Tibial nerve (tissue), 4 donors: ENCODE measurements at regions not wholly inside any gene's neighbourhood (a gene's known extent, or its start where the extent isn't known, plus 50 kb on each side); places are given as distances from the start of the nearest gene placed in this dataset.

Experiments
- DNase-seq, 2 donors: peaks; one replicate each; pipeline ENCODE4 v3.0.0-alpha.2; 2019; ENCODE audit warnings: low spot score in 2 of 2
- H3K27ac ChIP-seq, 4 donors: fragments of 200-600 bp; sonication (generic) in 3 of 4; one replicate each; pipeline ENCODE4 v1.5.1; 2017 to 2019; ENCODE audit warnings: mild to moderate bottlenecking in 1 of 4
- H3K27me3 ChIP-seq, 2 donors: fragments of 200-600 bp; sonication (generic) in 1 of 2; one replicate each; pipeline versions ENCODE4 v1.5.1 to v1.6.0; 2017 to 2019
- H3K36me3 ChIP-seq, 3 donors: fragments of 200-600 bp; sonication (generic); one replicate each; pipeline ENCODE4 v1.5.1; 2018 to 2019
- H3K4me1 ChIP-seq, 4 donors: fragments of 200-600 bp; sonication (generic) in 3 of 4; one replicate each; pipeline ENCODE4 v1.5.1; 2017 to 2019
- H3K4me3 ChIP-seq, 4 donors: fragments of 200-600 bp; sonication (generic) in 3 of 4; one replicate each; pipeline ENCODE4 v1.5.1; 2017 to 2019; ENCODE audit warnings: mild to moderate bottlenecking in 1 of 4, moderate library complexity in 1 of 4
- H3K9me3 ChIP-seq, 4 donors: fragments of 200-600 bp; sonication (generic) in 3 of 4; one replicate each; pipeline ENCODE4 v1.5.1; 2017 to 2019
- EP300 ChIP-seq, 2 donors: sonication (generic); formaldehyde crosslinking; IDR thresholded peaks; one replicate each; pipeline ENCODE4 v1.6.1; 2017; ENCODE audit warnings: antibody characterized with exemption in 2 of 2, mild to moderate bottlenecking in 1 of 2
- POLR2A ChIP-seq, 2 donors: fragments of 450-650 bp; IDR thresholded peaks; one replicate each; pipeline ENCODE4 v1.6.1; 2017; ENCODE audit warnings: antibody characterized with exemption in 2 of 2, mild to moderate bottlenecking in 2 of 2, moderate library complexity in 2 of 2
- WGBS, 2 donors: methylation state at CpG; one replicate each; pipeline ENCODE4 v1.1.5; 2018; 5-methylcytosine and 5-hydroxymethylcytosine counted together
- TF ChIP-seq, protein P1 (sequence below), 5 experiments: fragments of 200-600 bp in 3 of 5; fragments of 450-650 bp in 2 of 5; sonication (generic) in 3 of 5; IDR thresholded peaks; one replicate each; pipeline ENCODE4 v1.5.1; 2016 to 2019; ENCODE audit warnings: antibody characterized with exemption in 5 of 5, mild to moderate bottlenecking in 3 of 5, moderate library complexity in 2 of 5

DNA sequence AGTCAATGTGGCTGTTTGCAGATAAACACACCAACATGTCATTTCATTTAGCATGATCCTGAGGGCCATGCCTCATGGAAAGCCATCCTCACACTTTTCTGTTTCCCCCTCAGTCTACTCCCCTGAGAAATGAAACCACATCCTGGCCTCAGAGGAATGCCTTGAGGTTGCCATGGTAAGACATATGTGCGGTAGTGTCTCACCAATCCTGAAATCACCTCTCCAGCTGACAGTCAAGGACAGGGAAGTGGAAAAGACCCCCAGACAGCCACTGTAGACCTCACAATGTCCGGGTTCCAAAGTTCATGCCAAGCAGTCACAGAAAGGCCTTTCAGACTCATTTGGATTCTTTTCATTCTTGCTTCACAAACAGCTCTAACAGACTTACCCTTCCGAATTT lies 175.2 kb upstream of the PKDCC start:
- H3K4me1 ChIP-seq = peaks cover 0 to 43% (median 6%) of the 10 kb centered on the region in 4 donors
- no peak overlapping the region for H3K4me3 ChIP-seq
- H3K9me3 ChIP-seq = no peaks in the 10 kb centered on the region
- no peaks in the 10 kb centered on the region for H3K36me3 ChIP-seq
- H3K27me3 ChIP-seq = no peaks in the 10 kb centered on the region
- H3K27ac ChIP-seq = no peak overlapping the region
- 37 to 40% methylated on average over 3 of the region's 3 CpGs for WGBS, 2 donors
- no peak for DNase-seq
- TF ChIP-seq, protein P1, sequence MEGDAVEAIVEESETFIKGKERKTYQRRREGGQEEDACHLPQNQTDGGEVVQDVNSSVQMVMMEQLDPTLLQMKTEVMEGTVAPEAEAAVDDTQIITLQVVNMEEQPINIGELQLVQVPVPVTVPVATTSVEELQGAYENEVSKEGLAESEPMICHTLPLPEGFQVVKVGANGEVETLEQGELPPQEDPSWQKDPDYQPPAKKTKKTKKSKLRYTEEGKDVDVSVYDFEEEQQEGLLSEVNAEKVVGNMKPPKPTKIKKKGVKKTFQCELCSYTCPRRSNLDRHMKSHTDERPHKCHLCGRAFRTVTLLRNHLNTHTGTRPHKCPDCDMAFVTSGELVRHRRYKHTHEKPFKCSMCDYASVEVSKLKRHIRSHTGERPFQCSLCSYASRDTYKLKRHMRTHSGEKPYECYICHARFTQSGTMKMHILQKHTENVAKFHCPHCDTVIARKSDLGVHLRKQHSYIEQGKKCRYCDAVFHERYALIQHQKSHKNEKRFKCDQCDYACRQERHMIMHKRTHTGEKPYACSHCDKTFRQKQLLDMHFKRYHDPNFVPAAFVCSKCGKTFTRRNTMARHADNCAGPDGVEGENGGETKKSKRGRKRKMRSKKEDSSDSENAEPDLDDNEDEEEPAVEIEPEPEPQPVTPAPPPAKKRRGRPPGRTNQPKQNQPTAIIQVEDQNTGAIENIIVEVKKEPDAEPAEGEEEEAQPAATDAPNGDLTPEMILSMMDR (IDR thresholded peaks at IDR 0.05) = no peak
- TF ChIP-seq EP300 (IDR thresholded peaks at IDR 0.05) = no peak
- TF ChIP-seq POLR2A (IDR thresholded peaks at IDR 0.05) = no peak

- Histone ChIP-seq H3K36me3 (no peaks in the 10 kb centered on the region), H3K4me3 (no peak overlapping the region), H3K9me3 (no peaks in the 10 kb centered on the region), H3K27ac (no peak overlapping the region), H3K4me1 (peaks cover 0 to 43% (median 8%) of the 10 kb centered on the region in 4 donors), H3K27me3 (no peaks in the 10 kb centered on the region)
- 31 to 41% methylated on average over 4 of the region's 4 CpGs for WGBS, 2 donors
- DNase-seq = no peak
- TF ChIP-seq EP300 (IDR thresholded peaks at IDR 0.05) = no peak
- TF ChIP-seq, protein P1 (IDR thresholded peaks at IDR 0.05) = no peak
These were observed 174.5 kb upstream of the PKDCC start for GRCh38 chr2:41873102-41874031.

DNA sequence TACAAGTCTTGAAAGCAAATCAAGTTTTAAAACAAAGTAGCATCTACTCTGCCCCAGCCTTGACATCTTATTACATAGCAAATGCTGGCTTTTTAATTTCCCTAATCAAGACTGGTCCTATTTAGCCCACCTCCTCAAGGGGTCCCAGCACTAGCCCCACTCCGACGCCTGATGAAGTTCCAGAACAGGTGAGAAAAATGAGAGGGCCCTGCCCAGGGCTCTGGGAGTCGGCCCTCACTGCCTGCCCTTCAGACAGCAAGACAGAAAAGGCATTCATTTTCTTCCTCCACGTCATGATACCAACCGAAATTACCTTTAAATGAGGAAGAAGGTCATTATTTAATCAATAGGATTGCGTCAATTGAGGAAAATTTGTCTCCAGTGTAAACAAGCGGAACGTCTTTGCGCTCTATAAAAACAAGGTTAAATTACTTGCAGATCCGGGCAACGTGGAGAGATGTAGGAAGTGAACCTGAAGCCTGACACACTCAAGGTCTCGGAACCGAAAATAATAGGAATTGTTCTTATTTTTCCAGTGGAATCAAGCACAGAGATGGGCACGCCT lies 170.6 kb upstream of the PKDCC start:
- WGBS, 2 donors = 77 to 87% methylated on average over 14 of the region's 14 CpGs
- TF ChIP-seq POLR2A (IDR thresholded peaks at IDR 0.05) = no peak
- no peak for TF ChIP-seq EP300 (IDR thresholded peaks at IDR 0.05)
- TF ChIP-seq, protein P1 (IDR thresholded peaks at IDR 0.05) = no peak
- no peaks in the 10 kb centered on the region for H3K9me3 ChIP-seq

DNA sequence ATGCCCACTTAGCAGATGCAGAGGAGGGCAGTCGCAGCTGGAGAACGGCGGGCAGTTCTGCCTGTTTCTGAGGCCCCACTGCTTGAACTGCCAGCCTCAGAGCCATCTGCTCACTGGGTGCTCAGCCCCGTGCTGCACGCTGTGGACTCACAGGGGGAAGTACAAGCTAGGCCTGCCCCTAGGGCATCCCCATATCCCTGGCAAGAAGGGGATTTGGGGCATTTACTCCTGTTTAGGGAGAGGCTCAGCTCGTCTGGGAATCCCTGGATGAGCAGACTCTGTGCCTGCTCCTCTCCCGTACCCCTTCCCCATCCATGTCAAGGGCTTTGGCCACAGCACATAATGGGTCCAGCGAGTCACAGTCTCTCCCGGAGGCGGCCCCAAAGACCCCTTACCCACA lies 169.8 kb upstream of the PKDCC start:
- Histone ChIP-seq H3K9me3 (no peaks in the 10 kb centered on the region), H3K36me3 (no peaks in the 10 kb centered on the region), H3K27ac (peak overlapping the region in 1 of 4 donors; percentile 50), H3K27me3 (no peaks in the 10 kb centered on the region), H3K4me1 (peaks cover 0 to 39% (median 14%) of the 10 kb centered on the region in 4 donors), H3K4me3 (no peak overlapping the region)
- 93 to 96% methylated on average over 9 of the region's 10 CpGs for WGBS, 2 donors
- DNase-seq = no peak
- TF ChIP-seq, protein P1 (IDR thresholded peaks at IDR 0.05) = no peak
- TF ChIP-seq EP300 (IDR thresholded peaks at IDR 0.05) (no peak), POLR2A (IDR thresholded peaks at IDR 0.05) (no peak)

More for the DNA sequence above, 170.6 kb upstream of the PKDCC start:
- H3K4me1 ChIP-seq = peaks cover 0 to 47% (median 16%) of the 10 kb centered on the region in 4 donors
- H3K4me3 ChIP-seq = no peak overlapping the region
- no peak for DNase-seq
- no peaks in the 10 kb centered on the region for H3K27me3 ChIP-seq
- no peaks in the 10 kb centered on the region for H3K36me3 ChIP-seq
- no peak overlapping the region for H3K27ac ChIP-seq

GRCh38 chr2:41878716-41879234 lies 169.0 kb upstream of the PKDCC start:
- no peak for DNase-seq
- peak overlapping the region in 2 of 4 donors; percentile 50 to 54 for H3K27ac ChIP-seq
- no peak overlapping the region for H3K4me3 ChIP-seq
- WGBS, 2 donors = 47 to 58% methylated on average over 11 of the region's 11 CpGs
- H3K36me3 ChIP-seq = no peaks in the 10 kb centered on the region
- no peak for TF ChIP-seq EP300 (IDR thresholded peaks at IDR 0.05)
- TF ChIP-seq POLR2A (IDR thresholded peaks at IDR 0.05) = no peak
- TF ChIP-seq, protein P1 (IDR thresholded peaks at IDR 0.05) = no peak
- no peaks in the 10 kb centered on the region for H3K9me3 ChIP-seq
- H3K4me1 ChIP-seq = peaks cover 0 to 35% (median 14%) of the 10 kb centered on the region in 4 donors
- no peaks in the 10 kb centered on the region for H3K27me3 ChIP-seq
